ENCODE measurements at regions not wholly inside any gene's neighbourhood (a gene's known extent, or its start where the extent isn't known, plus 50 kb on each side); places are given as distances from the start of the nearest gene placed in this dataset.
"Not testable (repeated sequence)": the region's sequence is repeated elsewhere in the genome, so short reads cannot be mapped to it uniquely, and the experiment has no call there.

DNA sequence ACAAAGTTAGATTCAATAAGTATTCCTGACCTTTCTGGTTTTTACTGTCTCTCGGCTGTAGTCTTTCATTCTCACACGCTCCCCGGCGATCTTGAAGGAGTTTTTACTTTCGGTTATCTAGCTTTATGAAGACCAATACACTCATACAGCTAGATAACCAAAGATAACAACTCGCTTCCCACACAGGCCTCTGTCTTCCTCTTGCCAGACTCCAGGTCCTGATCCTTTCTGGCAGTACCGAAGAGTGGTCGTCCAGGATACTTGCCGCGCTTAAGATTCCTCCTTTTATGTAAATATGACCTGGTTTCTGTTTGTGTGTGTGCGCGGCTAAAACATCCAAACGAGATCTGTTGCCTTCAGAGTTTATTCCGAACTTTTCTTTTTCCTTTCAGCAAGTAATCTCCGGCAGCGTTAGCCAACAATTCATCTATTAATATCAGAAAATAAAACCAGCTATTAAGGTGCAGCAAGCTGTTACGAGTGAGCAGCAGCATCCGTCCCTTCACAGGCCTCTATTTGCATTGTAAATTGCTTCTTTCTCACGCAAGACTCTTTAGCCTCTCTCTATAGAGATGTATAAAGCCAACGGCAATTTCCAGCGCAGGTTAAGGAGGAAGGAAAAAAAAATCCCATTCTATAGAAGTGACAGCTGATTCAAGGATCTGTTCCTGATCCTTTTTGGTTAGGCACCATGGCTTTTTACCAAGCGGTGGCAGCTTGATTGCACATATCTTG lies 216.1 kb downstream of the MEF2C start:
- DNase-seq (ENCODE audit: low read depth in 2 of 2) = no peak

DNA sequence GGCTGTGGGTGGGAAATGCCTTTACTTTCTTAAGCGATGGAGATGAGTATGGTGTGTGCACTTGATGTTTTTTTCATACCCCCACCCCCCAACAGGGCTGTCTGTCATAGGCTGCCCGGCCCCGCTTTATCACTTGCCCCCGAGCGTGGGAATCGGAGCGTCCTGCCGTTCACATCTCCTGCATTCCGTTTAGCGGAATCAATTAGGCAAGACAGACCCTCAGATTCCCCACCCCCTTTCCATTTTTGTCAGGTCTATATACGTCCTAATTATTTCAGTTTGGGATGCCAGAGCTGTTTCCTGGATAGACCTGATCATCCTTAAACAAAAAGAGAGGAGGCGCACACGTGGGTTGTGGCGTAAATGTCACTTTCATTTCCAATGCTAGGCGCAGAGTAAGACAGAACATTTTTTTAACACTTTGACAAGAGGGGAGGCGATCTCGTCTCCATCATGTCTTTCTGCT lies 217.2 kb downstream of the MEF2C start:
- no peak for DNase-seq (ENCODE audit: low read depth in 2 of 2)

DNA sequence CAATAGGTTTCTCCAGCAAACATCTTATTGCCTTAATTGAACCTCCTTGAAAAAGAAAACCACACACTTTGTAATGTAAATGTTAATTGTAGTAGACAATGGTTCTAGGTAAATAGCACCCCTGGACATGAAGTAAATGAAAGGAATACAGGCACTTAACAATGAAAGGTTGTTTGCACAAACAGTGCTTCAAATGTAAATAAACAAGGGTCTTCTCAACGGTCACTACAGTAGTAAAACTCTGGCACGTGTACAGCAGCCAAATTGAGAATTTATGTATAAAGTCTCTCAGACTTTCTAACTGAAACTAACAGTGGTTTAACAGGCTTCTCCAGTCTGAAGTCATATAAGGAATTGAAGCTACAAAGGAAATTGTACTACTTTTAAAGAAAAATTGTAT lies 218.3 kb downstream of the MEF2C start:
- no peak for DNase-seq (ENCODE audit: low read depth in 2 of 2)

DNA sequence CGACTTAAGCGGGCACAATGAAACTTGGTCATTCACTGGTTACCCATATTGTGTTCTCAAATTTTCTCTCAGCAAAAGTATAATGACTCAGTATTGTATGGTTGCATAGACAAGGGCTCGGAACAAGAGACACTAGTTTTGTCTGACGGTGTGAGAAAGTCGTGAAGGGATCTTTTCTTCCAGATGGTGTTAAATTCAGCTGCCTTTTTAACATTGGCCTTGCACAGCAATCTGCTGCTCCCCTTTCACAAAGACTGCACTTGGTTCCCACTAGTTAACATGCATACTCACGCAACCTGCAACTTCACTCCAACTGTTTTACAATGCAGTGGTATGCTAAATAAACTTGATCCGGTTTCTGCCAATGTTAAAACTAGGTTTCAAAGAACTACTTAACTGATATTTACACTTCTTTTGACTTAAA lies 219.2 kb downstream of the MEF2C start:
- DNase-seq (ENCODE audit: low read depth in 2 of 2) = no peak

DNA sequence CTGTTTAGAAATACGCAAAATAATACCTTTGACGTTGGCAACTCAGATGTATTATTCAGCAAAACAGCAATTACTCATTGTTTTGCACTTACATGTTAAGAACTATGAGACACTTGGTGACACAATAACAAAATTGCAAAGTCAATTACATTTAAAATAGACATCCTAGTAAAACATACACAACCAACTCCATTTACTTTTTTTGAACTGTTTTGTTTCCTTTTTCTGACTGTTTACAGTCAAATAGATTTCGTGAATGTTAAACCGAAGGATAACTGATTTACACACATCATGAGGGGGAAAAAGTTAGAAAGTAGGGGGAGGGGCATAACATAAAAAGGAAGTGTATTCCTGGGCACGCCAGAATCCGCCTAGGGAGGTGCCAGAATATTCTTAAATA lies 220.1 kb downstream of the MEF2C start:
- DNase-seq (ENCODE audit: low read depth in 2 of 2) = no peak

DNA sequence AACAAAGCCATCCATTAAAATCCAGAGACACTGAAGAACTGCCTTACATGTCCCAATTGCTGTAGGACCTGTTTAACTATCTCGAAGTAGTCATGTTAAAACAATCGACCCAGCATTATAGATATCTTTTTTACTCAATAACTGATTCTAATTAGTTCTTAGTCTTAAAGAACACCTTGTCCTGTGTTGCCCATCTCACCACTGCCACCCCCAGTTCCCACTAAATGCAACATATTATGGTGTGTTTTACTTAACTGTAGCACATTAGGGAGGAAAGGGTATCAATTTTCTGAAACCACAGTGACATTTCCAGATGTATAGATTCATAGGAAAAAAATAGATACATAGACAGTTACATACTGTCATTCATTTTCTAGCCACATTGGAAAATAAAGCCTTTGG lies 221.2 kb downstream of the MEF2C start:
- no peak for DNase-seq (ENCODE audit: low read depth in 2 of 2)

DNA sequence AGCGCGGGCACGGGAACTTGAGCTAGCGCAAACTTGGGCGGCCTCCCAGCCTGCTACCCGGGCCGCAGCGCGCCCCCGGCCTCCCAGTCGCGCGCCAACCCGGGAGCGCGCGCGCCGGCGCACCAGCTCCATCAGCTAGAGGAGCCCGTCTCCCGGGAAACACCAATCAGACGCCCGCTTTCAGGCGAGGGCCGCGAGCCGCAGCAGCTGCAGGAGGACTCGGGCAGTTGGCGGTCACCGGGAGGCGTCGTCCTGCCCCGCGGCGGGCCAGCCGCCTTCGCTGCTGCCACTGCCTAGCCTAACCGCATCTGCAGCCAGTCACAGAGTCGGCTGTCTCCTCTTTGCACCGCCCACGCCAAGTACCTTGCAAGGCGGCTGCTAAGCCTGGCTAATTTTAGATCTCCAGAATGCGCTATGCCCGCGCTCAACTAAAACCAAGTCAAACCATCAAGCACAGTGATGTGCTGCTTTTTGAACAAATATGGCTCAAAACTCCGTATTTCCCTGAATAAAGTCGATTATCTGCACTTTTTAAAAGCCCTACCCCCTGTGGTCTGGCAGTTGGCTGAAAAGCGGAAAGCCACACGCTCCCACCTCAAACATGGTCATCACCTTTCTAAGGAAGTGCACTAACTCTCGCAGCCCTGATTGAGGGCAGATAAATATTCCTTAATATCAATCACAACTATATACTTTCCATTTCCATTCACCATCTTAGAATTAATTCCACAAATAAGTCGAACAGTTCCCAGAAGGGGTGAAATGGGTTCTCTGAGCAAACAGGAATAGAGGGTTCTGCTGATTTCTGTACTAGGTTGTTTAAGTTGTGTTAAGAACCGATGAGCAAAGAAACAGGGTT lies 221.8 kb downstream of the MEF2C start:
- DNase-seq (ENCODE audit: low read depth in 2 of 2) = no peak

DNA sequence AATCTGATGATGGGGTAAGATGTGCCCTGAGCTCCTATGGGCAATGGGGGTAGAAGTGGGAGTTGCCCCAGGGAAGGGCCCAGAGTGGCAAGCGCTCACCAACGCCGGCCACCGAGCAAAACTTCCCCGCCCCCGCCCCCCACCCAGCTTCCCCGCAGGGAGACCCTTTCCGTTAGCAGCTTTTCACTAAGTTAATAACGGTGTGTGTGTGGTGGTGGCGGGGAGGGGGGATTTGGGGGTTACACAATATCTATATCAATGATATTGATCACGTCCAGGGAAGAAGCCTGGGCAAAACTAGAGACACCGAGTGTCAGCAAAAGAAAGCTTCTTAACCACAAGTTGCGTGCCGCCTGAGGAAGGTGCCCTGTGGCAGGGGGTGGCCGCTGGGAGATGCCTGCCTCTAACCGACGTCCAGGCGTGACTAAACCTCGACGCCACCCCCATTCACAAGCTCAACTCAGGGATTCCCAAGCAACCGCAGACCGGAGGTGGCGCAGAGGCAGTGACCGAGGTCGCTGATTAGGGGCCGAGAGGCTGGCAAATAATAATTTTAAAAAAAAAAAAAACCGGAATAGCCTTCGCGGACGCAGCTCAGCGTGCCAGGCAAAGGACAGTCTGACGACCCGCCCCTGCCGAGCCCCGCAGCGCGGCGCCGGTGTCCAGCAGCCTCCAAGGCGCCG lies 222.6 kb downstream of the MEF2C start:
- no peak for DNase-seq (ENCODE audit: low read depth in 2 of 2)

DNA sequence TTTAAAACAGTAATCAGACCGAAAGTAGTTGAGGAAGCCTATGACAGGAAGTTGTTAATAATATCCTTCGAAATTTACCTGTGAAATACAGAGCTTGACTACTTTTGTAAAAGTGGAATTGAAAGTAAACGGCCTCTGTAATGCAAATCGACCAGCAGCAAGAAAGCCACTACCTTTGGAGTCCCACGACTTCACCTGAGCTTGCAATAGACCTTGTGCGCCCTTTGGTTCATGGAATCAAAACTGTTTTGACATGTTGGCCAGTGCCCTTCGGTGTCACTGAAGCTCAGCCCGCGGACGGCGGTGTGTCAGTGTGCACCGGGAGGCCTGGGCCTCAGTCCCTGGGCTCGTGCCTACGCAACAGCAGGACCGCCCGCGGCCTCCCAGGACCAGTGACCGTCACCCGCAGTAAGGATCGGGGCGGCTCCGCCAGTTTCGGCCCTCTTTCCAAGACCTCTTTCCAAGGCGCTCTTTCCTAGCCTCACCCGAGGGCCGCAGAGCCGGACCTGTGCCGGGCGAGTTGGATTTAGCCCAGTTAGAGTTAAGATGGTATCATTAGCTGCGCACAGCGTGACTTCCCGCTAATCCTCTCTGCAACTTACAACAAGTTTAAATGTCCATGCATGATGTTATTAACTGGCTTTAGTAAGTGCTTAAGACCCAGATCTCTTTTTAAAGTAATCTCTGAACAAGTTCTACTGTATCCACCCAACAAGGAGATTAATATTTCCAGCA lies 223.3 kb downstream of the MEF2C start:
- no peak for DNase-seq (ENCODE audit: low read depth in 2 of 2)

DNA sequence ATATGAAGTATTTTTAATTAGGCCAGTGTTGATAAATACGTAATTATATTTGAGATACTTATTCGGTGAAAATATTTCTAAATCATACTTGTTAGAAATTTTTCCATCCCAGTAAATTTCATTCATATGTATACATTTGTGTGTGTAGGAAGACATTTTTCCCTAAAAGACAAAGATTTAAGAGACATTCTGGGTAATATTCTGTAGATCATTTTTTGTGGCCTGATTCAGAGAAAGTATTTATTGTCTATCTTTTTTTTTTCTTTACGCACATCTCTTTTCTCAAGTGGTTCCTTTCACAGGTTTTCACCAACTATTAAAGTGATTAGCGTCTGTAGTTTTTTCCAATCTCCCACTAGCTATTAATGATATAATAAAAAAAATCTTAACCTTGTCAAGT lies 224.1 kb downstream of the MEF2C start:
- DNase-seq (ENCODE audit: low read depth in 2 of 2) = no peak

DNA sequence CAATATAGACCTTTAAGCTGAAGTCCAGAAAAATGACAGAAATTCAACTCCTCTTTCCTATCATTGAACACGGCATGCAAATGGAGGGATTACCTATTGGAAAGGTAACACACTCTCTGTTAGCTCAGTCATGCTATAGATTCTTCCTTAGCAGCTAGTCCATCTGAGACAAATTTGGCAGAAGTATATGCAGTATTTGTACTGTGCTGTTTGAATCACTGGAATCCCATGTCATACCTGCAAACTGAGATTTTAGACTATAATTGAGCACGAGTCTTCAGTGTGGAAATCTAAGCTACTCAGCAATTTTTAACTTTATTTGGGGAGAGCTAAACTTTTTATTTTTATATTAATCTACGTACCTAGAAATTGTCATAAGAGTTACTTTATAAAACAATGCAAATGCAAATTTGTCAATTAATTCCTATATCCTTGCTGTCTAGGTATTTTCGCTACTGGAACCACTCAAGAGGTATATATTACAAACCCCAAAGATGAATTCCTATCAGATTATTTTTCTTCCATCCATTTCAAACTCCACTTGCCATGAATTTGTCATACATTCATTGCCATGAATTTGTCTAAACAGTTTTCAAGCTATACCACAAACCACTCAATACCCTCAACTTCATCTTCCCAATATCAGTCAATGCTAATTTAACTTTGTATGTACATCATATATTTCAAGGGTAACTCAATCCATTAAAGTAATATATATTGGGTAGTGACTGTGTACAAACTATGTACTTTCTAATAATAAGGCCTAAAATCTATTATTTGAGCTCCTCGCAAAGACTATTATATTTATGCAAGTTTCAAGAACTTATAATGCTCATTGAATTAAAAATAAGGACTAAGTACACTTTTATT lies 224.8 kb downstream of the MEF2C start:
- no peak for DNase-seq (ENCODE audit: low read depth in 2 of 2)

DNA sequence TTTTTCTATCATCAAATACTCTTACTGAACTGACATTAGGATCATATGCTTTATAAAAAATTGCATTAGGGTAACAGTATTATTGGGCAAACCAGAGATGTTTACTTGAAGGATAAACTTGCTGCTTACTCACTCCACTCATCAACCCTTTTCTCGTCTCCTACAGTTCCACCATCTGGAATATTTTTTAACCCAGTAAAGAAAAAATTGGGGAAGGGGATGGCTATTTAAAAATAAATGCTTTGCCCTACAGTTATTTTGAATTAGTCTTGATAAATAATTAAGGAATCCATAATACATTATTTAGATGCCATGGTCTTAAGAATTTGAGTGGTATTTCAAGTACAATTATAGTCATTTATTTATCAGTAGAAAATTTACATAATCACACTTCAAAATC lies 225.8 kb downstream of the MEF2C start:
- DNase-seq (ENCODE audit: low read depth in 2 of 2) = no peak

DNA sequence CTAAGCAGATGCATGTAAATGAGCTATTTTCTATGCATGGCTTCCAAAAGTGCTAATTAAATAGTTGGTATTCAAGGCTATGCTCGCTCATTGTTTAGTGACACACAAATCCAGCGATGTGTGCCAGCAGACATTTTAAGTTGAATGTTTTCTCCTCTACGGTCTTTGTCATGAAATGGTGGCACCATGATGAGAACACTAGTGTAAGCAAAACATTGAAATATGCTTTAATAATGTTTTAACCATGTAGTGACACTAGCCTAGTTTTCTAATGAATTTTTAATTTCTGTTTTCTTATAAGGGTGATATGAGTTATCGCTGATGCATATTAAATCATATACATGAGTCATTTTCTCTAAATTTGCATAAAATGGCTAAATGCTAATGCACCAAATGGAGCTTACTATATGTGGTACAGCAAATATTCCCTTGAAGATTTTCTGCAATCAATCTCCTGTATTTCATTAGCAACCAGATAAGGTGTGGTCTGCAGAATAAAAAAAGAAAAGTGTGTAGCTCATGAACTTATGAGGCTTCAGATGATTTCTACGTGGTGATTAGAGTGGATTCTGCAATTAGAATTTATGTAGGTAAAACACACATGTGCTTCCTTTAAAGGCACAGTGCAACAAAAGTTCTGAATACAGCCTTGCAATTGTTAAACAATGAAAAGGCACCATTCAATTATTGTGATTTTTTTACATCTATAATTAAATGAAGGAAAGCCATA lies 226.6 kb downstream of the MEF2C start:
- no peak for DNase-seq (ENCODE audit: low read depth in 2 of 2)

DNA sequence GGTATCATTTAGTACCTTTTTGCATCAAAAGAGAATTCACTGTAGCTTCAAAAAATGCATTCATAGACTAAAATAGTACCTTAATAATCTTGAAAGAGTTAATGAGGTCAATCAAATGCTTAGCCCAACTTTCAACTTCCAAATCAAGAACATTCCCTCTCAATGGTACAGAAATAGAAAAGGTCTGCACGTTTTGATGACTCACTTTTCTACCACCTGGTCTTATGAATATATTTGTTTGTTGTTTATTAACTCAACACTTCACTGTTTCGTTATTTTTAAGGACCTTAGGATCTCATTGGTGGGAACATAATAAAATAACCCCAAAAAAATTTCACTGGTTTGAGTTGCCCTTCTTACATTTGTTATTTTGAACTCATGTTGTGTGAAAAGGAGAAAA lies 229.5 kb downstream of the MEF2C start:
- no peak for DNase-seq (ENCODE audit: low read depth in 2 of 2)

DNA sequence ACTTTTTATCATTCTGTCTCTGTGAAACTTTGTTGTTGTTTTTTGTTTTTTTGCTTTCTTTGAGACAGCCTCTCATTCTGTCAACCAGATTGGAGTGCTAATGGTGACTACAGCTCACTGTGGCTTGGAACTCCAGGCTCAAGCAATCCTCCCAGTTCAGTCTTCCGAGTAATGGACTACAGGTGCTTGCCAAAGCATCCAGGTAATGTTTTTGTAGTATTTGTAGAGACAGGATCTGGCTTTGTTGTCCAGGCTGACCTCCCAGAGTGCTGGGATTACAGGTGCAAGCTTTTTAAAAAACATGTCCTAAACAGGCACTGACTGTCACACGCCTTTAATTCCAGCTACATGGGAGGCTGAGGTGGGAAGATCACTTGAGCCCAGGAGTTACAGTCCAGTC lies 235.1 kb downstream of the MEF2C start:
- DNase-seq (ENCODE audit: low read depth in 2 of 2) = no peak

DNA sequence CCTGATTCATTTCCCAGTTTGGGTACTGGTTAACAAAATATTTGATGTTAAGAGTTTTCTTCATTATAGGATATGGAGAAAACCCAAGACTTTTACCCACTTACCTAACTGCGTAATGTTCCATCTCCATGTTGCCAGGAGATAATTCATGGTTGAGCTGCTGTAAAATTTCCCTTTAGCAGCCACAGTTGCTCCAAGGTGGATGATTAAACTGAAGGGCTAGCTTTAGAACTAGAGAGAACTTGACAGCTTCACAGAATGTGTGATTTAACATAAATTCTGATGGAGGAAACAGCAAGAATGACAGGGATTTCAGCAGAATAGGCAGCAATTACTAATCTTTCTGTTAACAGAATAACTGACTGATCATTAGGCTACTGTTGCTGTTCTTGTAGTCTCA lies 236.1 kb downstream of the MEF2C start:
- DNase-seq (ENCODE audit: low read depth in 2 of 2) = no peak

DNA sequence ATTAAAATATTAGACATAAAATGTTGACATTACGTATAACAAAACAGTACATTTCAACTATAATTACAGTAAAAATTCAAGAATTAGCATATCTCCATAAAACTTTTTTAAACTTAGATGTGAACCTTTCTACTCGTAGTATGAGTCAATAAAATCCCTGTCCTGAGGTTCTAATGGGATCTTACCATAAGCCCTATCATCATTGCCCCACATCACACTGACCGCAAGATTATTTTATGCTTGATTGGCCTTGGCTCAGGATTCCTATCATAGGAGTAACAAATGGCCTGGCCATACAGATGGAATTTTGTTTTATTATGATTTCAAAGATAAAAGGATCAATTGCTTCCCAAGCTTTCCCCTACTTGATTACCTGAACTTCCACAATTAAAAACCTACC lies 238.3 kb downstream of the MEF2C start:
- DNase-seq (ENCODE audit: low read depth in 2 of 2) = no peak

DNA sequence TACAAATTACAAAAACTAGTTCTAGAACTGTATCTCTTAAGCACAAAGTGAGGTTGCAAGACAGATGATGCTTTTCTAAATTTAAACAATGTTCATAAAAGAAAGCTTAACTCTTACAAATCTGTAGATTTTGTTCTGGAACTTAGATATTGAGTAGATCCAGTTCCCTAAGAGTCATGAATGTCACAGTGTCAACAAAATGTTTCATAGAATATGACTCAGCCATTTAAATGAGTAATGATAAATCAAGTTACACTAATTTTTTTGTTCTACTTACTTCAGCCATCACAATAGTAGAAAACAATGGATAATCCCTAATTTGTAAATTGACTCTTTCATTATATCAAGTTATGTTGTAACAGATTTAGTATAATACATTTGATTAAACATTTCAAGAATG lies 239.7 kb downstream of the MEF2C start:
- no peak for DNase-seq (ENCODE audit: low read depth in 2 of 2)

DNA sequence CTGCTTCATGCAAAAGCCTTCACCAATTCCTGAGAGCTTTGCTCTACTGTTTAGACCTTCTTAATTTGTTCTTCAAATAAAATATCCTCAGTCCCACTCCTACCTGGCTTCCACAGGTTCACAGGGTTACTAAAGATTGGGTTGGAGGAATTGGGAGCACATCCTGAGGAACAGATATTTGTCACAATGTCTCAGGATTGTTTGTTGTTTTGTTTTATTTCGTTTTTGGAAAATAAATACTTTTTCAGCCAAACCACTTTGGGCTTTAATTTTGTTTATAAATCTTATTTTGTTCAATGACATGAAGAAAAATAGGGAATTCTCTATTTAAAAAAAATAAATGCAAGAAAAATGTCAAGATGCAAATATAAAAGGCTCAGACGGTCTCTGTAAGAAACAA lies 249.0 kb downstream of the MEF2C start:
- DNase-seq (ENCODE audit: low read depth in 2 of 2) = no peak

DNA sequence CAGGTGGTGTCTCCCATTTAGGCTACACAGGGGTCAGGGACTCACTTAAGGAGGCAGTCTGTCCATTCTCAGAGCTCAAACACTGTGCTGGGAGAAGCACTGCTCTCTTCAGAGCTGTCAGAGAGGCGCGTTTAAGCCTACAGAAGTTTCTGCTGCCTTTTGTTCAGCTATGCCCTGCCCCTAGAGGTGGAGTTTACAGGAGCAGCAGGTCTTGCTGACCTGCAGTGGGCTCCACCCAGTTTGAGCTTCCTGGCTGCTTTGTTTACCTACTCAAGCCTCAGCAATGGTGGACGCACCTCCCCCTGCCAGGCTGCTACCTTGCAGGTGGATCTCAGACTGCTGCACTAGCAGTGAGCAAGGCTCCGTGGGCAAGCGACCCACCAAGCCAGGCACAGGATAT lies 260.1 kb downstream of the MEF2C start:
- DNase-seq (ENCODE audit: low read depth in 2 of 2) = not testable (repeated sequence)
